B cell (primary cell): ENCODE measurements at regions not wholly inside any gene's neighbourhood (a gene's known extent, or its start where the extent isn't known, plus 50 kb on each side); places are given as distances from the start of the nearest gene placed in this dataset.

Experiments
- ATAC-seq: fragments of 200-7000 bp; cut with Tn5 transposase; one replicate; pipeline ENCODE4 v1.10.0; 2021; ENCODE audit warnings: low read depth, mild to moderate bottlenecking, moderate number of reproducible peaks, moderate library complexity
- CTCF ChIA-PET: fragments of 350-600 bp; sonication (Branson Sonifier 250); formaldehyde crosslinking; loops from one replicate; lab custom pipeline; 2021; ENCODE audit warnings: antibody characterized with exemption, inconsistent platforms; lab: Charles Lee
- POLR2A ChIA-PET: fragments of 350-600 bp; sonication (Branson Sonifier 250); formaldehyde crosslinking; loops from one replicate; lab custom pipeline; 2021; ENCODE audit warnings: antibody characterized with exemption; lab: Charles Lee
- DNase-seq: peaks from one replicate; pipeline ENCODE4 v3.0.0; 2013
- H2AFZ ChIP-seq: 2 replicates; pipeline ENCODE4 v1.6.1; 2012; ENCODE audit warnings: mild to moderate bottlenecking, low read depth, low read length; ENCODE audit not compliant: insufficient read depth, poor library complexity, severe bottlenecking
- H3K27ac ChIP-seq, 2 donors: 1 replicate in 1 of 2; 2 replicates in 1 of 2; pipeline ENCODE4 v1.5.1; 2012 to 2013; ENCODE audit warnings: low read length in 2 of 2, mild to moderate bottlenecking in 2 of 2, moderate library complexity in 1 of 2
- H3K27me3 ChIP-seq, 4 experiments: fragments of 200-600 bp in 1 of 4; sonication (generic) in 1 of 4; replicated peaks in 1 of 4; 1 replicate in 2 of 4; 2 replicates in 2 of 4; pipeline versions ENCODE4 v1.6.1 to v1.7.0; 2013 to 2016; ENCODE audit warnings: low read length in 3 of 4, mild to moderate bottlenecking in 2 of 4, mixed read lengths in 1 of 4, moderate library complexity in 1 of 4; ENCODE audit not compliant: insufficient read depth in 4 of 4, control insufficient read depth in 3 of 4; ENCODE audit errors: control extremely low read depth in 1 of 4
- H3K36me3 ChIP-seq, 2 experiments: replicated peaks in 1 of 2; 1 replicate in 1 of 2; 2 replicates in 1 of 2; pipeline versions ENCODE4 v1.6.1 to v1.7.1; 2013; ENCODE audit warnings: low read length in 1 of 2; ENCODE audit not compliant: insufficient read depth in 2 of 2, control insufficient read depth in 1 of 2; ENCODE audit errors: control extremely low read depth in 1 of 2, extremely low read depth in 1 of 2
- H3K4me1 ChIP-seq, 2 donors: fragments of 200-600 bp in 1 of 2; sonication (generic) in 1 of 2; 1 replicate in 1 of 2; 2 replicates in 1 of 2; pipeline versions ENCODE4 v1.5.1 to v1.6.1; 2013 to 2017; ENCODE audit warnings: low read length in 2 of 2; ENCODE audit not compliant: control insufficient read depth in 2 of 2, insufficient read depth in 2 of 2
- H3K4me2 ChIP-seq: replicated peaks from 2 replicates; pipeline ENCODE3; 2012; ENCODE audit warnings: mild to moderate bottlenecking, low read depth, low read length; ENCODE audit not compliant: poor library complexity, severe bottlenecking
- H3K4me3 ChIP-seq, 5 experiments: fragments of 200-600 bp in 1 of 5; sonication (generic) in 1 of 5; 1 replicate in 3 of 5; 2 replicates in 2 of 5; pipeline versions ENCODE4 v1.5.1 to v1.7.0; 2011 to 2016; ENCODE audit warnings: low read length in 4 of 5, mild to moderate bottlenecking in 4 of 5, low read depth in 2 of 5, control low read depth in 1 of 5, moderate library complexity in 1 of 5; ENCODE audit not compliant: insufficient read depth in 1 of 5; ENCODE audit errors: control extremely low read depth in 1 of 5, extremely low read depth in 1 of 5
- H3K79me2 ChIP-seq: fragments of 200-600 bp; sonication (generic); one replicate; pipeline ENCODE4 v1.6.0; 2016; ENCODE audit warnings: low read length; ENCODE audit not compliant: control insufficient read depth, insufficient read depth
- H3K9ac ChIP-seq: fragments of 200-600 bp; sonication (generic); 2 replicates; pipeline ENCODE4 v1.6.1; 2017; ENCODE audit warnings: mild to moderate bottlenecking, low read length, moderate library complexity
- H3K9me3 ChIP-seq, 3 donors: one replicate each; pipeline versions ENCODE4 v1.6.1 to v1.7.1; 2013; ENCODE audit warnings: low read length in 2 of 3; ENCODE audit not compliant: control insufficient read depth in 2 of 3, insufficient read depth in 1 of 3; ENCODE audit errors: control extremely low read depth in 1 of 3
- H4K20me1 ChIP-seq: 2 replicates; pipeline ENCODE4 v1.6.0; 2012; ENCODE audit warnings: mild to moderate bottlenecking, low read length; ENCODE audit not compliant: insufficient read depth, control insufficient read depth, poor library complexity, severe bottlenecking
- H3K27ac Mint-ChIP-seq: one replicate; pipeline ENCODE4 v1.8.0; 2021; ENCODE audit warnings: mixed read lengths
- H3K27me3 Mint-ChIP-seq: one replicate; pipeline ENCODE4 v1.8.0; 2021; ENCODE audit warnings: mixed read lengths
- H3K4me1 Mint-ChIP-seq: one replicate; pipeline ENCODE4 v1.8.0; 2021; ENCODE audit warnings: mixed read lengths
- H3K4me3 Mint-ChIP-seq: one replicate; pipeline ENCODE4 v1.8.0; 2021; ENCODE audit warnings: mixed read lengths
- H3K9me3 Mint-ChIP-seq: one replicate; pipeline ENCODE4 v1.8.0; 2022; ENCODE audit warnings: mixed read lengths; ENCODE audit not compliant: insufficient read depth
- EZH2 ChIP-seq: IDR thresholded peaks from 2 replicates; pipeline ENCODE4 v1.6.1; 2012; ENCODE audit warnings: borderline replicate concordance, low read depth, mild to moderate bottlenecking, moderate library complexity, low read length; ENCODE audit not compliant: insufficient read depth, poor library complexity, severe bottlenecking
- WGBS: methylation state at CpG from one replicate; pipeline ENCODE4 v1.1.5; 2013; ENCODE audit warnings: missing lambda C conversion rate; ENCODE audit not compliant: insufficient coverage; 5-methylcytosine and 5-hydroxymethylcytosine counted together
- intact Hi-C: fragments of 100-400 bp; cut with micrococcal nuclease; formaldehyde crosslinking; loops from one replicate; pipeline ENCODE4 v1.10.0; 2022
- TF ChIP-seq, protein P1 (sequence below): fragments of 200-600 bp; IDR thresholded peaks from one replicate; pipeline ENCODE4 v1.8.0; 2022; ENCODE audit warnings: antibody characterized with exemption, mild to moderate bottlenecking

GRCh38 chr9:79461712-79462111 is 110.1 kb upstream of the TLE4 start:
- H3K4me1 Mint-ChIP-seq = no peaks in the 10 kb centered on the region
- H3K4me3 Mint-ChIP-seq = no peak overlapping the region
- H3K27ac Mint-ChIP-seq = no peak overlapping the region
- ChIA-PET POLR2A (no interaction called here), CTCF (interaction anchor here (0.6 kb wide), 1 partner anchor 1093 kb away, joined by 3 read pairs; no protein-coding TSS in a partner anchor)
- no peaks in the 10 kb centered on the region for H3K27me3 ChIP-seq
- no peaks in the 10 kb centered on the region for H3K9me3 Mint-ChIP-seq
- no peaks in the 10 kb centered on the region for H4K20me1 ChIP-seq
- H3K4me2 ChIP-seq = no peak overlapping the region
- no peak overlapping the region for H2AFZ ChIP-seq
- H3K27ac ChIP-seq = no peak overlapping the region
- ATAC-seq = no peak
- H3K27me3 Mint-ChIP-seq = no peaks in the 10 kb centered on the region
- H3K36me3 ChIP-seq = no peaks in the 10 kb centered on the region
- H3K4me3 ChIP-seq = no peak overlapping the region
- no peak for DNase-seq
- intact Hi-C loops = no loop called here
- H3K9ac ChIP-seq = no peak overlapping the region
- H3K4me1 ChIP-seq = no peaks in the 10 kb centered on the region
- H3K79me2 ChIP-seq = no peaks in the 10 kb centered on the region
- TF ChIP-seq, protein P1, sequence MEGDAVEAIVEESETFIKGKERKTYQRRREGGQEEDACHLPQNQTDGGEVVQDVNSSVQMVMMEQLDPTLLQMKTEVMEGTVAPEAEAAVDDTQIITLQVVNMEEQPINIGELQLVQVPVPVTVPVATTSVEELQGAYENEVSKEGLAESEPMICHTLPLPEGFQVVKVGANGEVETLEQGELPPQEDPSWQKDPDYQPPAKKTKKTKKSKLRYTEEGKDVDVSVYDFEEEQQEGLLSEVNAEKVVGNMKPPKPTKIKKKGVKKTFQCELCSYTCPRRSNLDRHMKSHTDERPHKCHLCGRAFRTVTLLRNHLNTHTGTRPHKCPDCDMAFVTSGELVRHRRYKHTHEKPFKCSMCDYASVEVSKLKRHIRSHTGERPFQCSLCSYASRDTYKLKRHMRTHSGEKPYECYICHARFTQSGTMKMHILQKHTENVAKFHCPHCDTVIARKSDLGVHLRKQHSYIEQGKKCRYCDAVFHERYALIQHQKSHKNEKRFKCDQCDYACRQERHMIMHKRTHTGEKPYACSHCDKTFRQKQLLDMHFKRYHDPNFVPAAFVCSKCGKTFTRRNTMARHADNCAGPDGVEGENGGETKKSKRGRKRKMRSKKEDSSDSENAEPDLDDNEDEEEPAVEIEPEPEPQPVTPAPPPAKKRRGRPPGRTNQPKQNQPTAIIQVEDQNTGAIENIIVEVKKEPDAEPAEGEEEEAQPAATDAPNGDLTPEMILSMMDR = no peak
- TF ChIP-seq EZH2 = no peak
- WGBS = no CpG with 5 or more reads among the region's 3 CpGs
- no peaks in the 10 kb centered on the region for H3K9me3 ChIP-seq

DNA sequence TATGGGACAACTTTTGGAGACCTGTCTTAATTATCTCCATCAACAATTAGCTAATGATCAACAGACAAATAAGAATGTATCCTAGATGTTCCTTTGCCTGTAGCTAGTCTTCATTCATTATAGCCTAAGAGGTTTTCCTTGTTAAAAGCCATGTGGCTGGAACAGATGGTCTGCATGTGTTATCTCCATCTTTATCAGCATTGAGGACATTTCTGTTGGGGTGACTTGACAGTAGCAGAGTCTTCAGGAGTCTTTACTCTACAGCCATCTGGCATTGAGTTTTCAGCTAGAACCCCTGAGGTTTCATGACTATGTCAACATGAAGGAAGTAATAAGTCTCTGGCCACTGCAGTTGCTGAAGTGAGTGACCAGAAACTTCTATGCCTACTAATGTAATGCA is 106.6 kb upstream of the TLE4 start:
- DNase-seq (no peak), ATAC-seq (no peak)
- intact Hi-C loops = no loop called here
- Histone ChIP-seq H3K27ac (no peak overlapping the region), H4K20me1 (no peaks in the 10 kb centered on the region), H3K79me2 (no peaks in the 10 kb centered on the region), H3K4me3 (no peak overlapping the region), H3K27me3 (no peaks in the 10 kb centered on the region), H3K4me1 (no peaks in the 10 kb centered on the region), H3K36me3 (no peaks in the 10 kb centered on the region), H3K4me2 (no peak overlapping the region), H2AFZ (no peak overlapping the region), H3K9me3 (no peaks in the 10 kb centered on the region), H3K9ac (no peak overlapping the region)
- no peak overlapping the region for H3K27ac Mint-ChIP-seq
- no peaks in the 10 kb centered on the region for H3K4me1 Mint-ChIP-seq
- H3K27me3 Mint-ChIP-seq = no peaks in the 10 kb centered on the region
- no peaks in the 10 kb centered on the region for H3K9me3 Mint-ChIP-seq
- CTCF ChIA-PET = no interaction called here
- POLR2A ChIA-PET = no interaction called here
- no peak overlapping the region for H3K4me3 Mint-ChIP-seq
- TF ChIP-seq EZH2 = no peak
- TF ChIP-seq, protein P1 = no peak
